ENCODE measurements at regions not wholly inside any gene's neighbourhood (a gene's known extent, or its start where the extent isn't known, plus 50 kb on each side); places are given as distances from the start of the nearest gene placed in this dataset.

DNA sequence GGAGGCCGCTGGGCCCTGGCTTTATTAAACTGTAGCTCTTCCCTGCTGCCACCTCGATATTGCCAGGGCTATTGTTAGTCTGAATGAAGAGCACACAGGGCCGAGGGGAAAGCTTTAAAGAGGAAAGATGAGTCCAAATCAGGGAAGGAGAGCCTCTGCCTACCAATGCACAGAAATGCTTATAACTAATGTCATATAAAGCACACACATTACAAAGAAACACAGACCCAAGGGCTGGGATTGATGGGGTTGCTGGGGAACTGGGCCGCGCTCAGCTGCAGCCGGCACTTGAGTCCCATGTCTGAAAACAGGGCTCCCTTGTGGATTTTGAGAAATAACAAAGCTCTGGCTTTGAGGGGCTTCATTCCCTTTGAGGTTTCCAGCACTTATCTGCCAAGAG, 232.6 kb downstream of the CD83 start (continued):
- no peak for TF ChIP-seq IRF2 (CRISPR knock-in tag; IDR thresholded peaks at IDR 0.05; ENCODE audit: borderline replicate concordance, low read depth)
- TF ChIP-seq, protein P1, sequence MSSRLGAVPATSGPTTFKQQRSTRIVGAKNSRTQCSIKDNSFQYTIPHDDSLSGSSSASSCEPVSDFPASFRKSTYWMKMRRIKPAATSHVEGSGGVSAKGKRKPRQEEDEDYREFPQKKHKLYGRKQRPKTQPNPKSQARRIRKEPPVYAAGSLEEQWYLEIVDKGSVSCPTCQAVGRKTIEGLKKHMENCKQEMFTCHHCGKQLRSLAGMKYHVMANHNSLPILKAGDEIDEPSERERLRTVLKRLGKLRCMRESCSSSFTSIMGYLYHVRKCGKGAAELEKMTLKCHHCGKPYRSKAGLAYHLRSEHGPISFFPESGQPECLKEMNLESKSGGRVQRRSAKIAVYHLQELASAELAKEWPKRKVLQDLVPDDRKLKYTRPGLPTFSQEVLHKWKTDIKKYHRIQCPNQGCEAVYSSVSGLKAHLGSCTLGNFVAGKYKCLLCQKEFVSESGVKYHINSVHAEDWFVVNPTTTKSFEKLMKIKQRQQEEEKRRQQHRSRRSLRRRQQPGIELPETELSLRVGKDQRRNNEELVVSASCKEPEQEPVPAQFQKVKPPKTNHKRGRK (CRISPR knock-in tag; IDR thresholded peaks at IDR 0.05; ENCODE audit: borderline replicate concordance) = no peak
- no peak for TF ChIP-seq SMAD4 (CRISPR knock-in tag; IDR thresholded peaks at IDR 0.05)
- no peak for TF ChIP-seq ZNF423 (CRISPR knock-in tag; IDR thresholded peaks at IDR 0.05)
- TF ChIP-seq, protein P2, sequence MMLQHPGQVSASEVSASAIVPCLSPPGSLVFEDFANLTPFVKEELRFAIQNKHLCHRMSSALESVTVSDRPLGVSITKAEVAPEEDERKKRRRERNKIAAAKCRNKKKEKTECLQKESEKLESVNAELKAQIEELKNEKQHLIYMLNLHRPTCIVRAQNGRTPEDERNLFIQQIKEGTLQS (CRISPR knock-in tag; conservative IDR thresholded peaks at IDR 0.05) = no peak
- TF ChIP-seq EMX1 (CRISPR knock-in tag; IDR thresholded peaks at IDR 0.05) = no peak
- no peak for TF ChIP-seq OVOL2 (CRISPR knock-in tag; IDR thresholded peaks at IDR 0.05; ENCODE audit: borderline replicate concordance)
- TF ChIP-seq JUN (CRISPR knock-in tag; IDR thresholded peaks at IDR 0.05) = no peak
- TF ChIP-seq TEAD4 (CRISPR knock-in tag; IDR thresholded peaks at IDR 0.05) = no peak

DNA sequence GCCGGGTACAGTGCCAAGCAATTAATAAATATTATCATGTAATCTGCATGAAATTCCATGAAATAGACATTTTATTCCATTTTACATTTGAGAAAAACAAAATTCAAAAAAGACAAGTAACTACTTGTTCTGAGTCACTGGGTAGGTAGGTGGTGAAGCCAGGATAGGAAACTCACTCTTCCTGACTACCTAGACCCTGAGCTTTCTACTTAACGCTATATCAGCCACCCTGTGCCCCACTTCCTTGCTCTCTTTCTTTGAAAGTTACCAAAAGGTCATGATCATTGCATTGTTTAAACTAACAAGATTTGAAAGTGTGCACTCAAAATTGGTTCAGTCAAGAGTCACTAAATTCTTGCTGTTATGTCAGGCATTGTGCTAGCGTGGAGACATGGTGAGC, 235.7 kb downstream of the CD83 start:
- DNase-seq (ENCODE audit: low spot score) (no peak), ATAC-seq (no peak)
- TF ChIP-seq, protein P1 (CRISPR knock-in tag; IDR thresholded peaks at IDR 0.05; ENCODE audit: borderline replicate concordance) = no peak
- TF ChIP-seq, protein P3, sequence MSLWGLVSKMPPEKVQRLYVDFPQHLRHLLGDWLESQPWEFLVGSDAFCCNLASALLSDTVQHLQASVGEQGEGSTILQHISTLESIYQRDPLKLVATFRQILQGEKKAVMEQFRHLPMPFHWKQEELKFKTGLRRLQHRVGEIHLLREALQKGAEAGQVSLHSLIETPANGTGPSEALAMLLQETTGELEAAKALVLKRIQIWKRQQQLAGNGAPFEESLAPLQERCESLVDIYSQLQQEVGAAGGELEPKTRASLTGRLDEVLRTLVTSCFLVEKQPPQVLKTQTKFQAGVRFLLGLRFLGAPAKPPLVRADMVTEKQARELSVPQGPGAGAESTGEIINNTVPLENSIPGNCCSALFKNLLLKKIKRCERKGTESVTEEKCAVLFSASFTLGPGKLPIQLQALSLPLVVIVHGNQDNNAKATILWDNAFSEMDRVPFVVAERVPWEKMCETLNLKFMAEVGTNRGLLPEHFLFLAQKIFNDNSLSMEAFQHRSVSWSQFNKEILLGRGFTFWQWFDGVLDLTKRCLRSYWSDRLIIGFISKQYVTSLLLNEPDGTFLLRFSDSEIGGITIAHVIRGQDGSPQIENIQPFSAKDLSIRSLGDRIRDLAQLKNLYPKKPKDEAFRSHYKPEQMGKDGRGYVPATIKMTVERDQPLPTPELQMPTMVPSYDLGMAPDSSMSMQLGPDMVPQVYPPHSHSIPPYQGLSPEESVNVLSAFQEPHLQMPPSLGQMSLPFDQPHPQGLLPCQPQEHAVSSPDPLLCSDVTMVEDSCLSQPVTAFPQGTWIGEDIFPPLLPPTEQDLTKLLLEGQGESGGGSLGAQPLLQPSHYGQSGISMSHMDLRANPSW (CRISPR knock-in tag; conservative IDR thresholded peaks at IDR 0.05; ENCODE audit: low read depth) = no peak
- no peak for TF ChIP-seq ZBTB21 (CRISPR knock-in tag; IDR thresholded peaks at IDR 0.05; ENCODE audit: borderline replicate concordance)
- TF ChIP-seq, protein P4, sequence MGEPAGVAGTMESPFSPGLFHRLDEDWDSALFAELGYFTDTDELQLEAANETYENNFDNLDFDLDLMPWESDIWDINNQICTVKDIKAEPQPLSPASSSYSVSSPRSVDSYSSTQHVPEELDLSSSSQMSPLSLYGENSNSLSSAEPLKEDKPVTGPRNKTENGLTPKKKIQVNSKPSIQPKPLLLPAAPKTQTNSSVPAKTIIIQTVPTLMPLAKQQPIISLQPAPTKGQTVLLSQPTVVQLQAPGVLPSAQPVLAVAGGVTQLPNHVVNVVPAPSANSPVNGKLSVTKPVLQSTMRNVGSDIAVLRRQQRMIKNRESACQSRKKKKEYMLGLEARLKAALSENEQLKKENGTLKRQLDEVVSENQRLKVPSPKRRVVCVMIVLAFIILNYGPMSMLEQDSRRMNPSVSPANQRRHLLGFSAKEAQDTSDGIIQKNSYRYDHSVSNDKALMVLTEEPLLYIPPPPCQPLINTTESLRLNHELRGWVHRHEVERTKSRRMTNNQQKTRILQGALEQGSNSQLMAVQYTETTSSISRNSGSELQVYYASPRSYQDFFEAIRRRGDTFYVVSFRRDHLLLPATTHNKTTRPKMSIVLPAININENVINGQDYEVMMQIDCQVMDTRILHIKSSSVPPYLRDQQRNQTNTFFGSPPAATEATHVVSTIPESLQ (CRISPR knock-in tag; IDR thresholded peaks at IDR 0.05) = no peak
- no peak for TF ChIP-seq NR3C1 (CRISPR knock-in tag; conservative IDR thresholded peaks at IDR 0.05; ENCODE audit: low read depth)
- no peak for TF ChIP-seq ZNF423 (CRISPR knock-in tag; IDR thresholded peaks at IDR 0.05)
- TF ChIP-seq IRF2 (CRISPR knock-in tag; IDR thresholded peaks at IDR 0.05; ENCODE audit: borderline replicate concordance, low read depth) = no peak
- TF ChIP-seq, protein P5, sequence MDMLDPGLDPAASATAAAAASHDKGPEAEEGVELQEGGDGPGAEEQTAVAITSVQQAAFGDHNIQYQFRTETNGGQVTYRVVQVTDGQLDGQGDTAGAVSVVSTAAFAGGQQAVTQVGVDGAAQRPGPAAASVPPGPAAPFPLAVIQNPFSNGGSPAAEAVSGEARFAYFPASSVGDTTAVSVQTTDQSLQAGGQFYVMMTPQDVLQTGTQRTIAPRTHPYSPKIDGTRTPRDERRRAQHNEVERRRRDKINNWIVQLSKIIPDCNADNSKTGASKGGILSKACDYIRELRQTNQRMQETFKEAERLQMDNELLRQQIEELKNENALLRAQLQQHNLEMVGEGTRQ (CRISPR knock-in tag; IDR thresholded peaks at IDR 0.05) = no peak
- TF ChIP-seq, protein P6, sequence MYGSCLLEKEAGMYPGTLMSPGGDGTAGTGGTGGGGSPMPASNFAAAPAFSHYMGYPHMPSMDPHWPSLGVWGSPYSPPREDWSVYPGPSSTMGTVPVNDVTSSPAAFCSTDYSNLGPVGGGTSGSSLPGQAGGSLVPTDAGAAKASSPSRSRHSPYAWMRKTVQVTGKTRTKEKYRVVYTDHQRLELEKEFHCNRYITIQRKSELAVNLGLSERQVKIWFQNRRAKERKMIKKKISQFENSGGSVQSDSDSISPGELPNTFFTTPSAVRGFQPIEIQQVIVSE (CRISPR knock-in tag; IDR thresholded peaks at IDR 0.05; ENCODE audit: borderline replicate concordance) = no peak
- no peak for TF ChIP-seq PRRX2 (CRISPR knock-in tag; IDR thresholded peaks at IDR 0.05)
- TF ChIP-seq SMAD3 (CRISPR knock-in tag; IDR thresholded peaks at IDR 0.05; ENCODE audit: borderline replicate concordance) = no peak
- ChIA-PET POLR2A (no interaction called here), CTCF (no interaction called here)
- Mint-ChIP-seq H3K36me3 (peaks cover 9% of the 10 kb centered on the region), H3K4me1 (peaks cover 43% of the 10 kb centered on the region), H3K27me3 (ENCODE audit: low read depth) (peaks cover 4% of the 10 kb centered on the region; the same call in 1 of the 2 replicates), H3K4me3 (no peak overlapping the region), H3K9me3 (peaks cover 17% of the 10 kb centered on the region), H3K27ac (no peak overlapping the region)
